PFSK-1 (cell line): ENCODE measurements at regions not wholly inside any gene's neighbourhood (a gene's known extent, or its start where the extent isn't known, plus 50 kb on each side); places are given as distances from the start of the nearest gene placed in this dataset.

ENCODE experiments used
- FOXP2 ChIP-seq: optimal IDR thresholded peaks from 2 replicates; pipeline ENCODE3; 2011; ENCODE audit warnings: borderline replicate concordance, control low read depth, inconsistent platforms; ENCODE audit not compliant: insufficient read depth; ENCODE audit errors: extremely low read length, extremely low read depth
- POLR2AphosphoS5 ChIP-seq: IDR thresholded peaks from 2 replicates; pipeline ENCODE4 v1.6.1; 2012; ENCODE audit warnings: low read depth, mild to moderate bottlenecking, control low read depth, low read length, moderate library complexity
- REST ChIP-seq, 2 experiments: IDR thresholded peaks; 2 replicates each; pipeline versions ENCODE4 v1.6.1 to v1.8.0; 2011 to 2012; ENCODE audit warnings: low read depth in 2 of 2, low read length in 2 of 2, control low read depth in 1 of 2, inconsistent platforms in 1 of 2, mild to moderate bottlenecking in 1 of 2, moderate library complexity in 1 of 2; ENCODE audit not compliant: insufficient read depth in 1 of 2
- SIN3A ChIP-seq: IDR thresholded peaks from 2 replicates; pipeline ENCODE4 v1.6.1; 2012; ENCODE audit warnings: mild to moderate bottlenecking, low read length, moderate library complexity, borderline replicate concordance; ENCODE audit not compliant: insufficient read depth
- TAF1 ChIP-seq: IDR thresholded peaks from 2 replicates; pipeline ENCODE4 v1.6.1; 2012; ENCODE audit warnings: low read length, control low read depth, borderline replicate concordance; ENCODE audit not compliant: insufficient read depth

- TF ChIP-seq SIN3A: no peak
- no peak for TF ChIP-seq FOXP2
- no peak for TF ChIP-seq REST (IDR thresholded peaks at IDR 0.05; ENCODE audit: insufficient read depth in 1 of 2, low read depth in 2 of 2, low read length in 2 of 2)
- TF ChIP-seq POLR2AphosphoS5: no peak
- no peak for TF ChIP-seq TAF1
Measured at GRCh38 chr3:31341130-31341529, 191.6 kb upstream of the STT3B start.

- no peak for TF ChIP-seq POLR2AphosphoS5
- no peak for TF ChIP-seq FOXP2
- no peak for TF ChIP-seq SIN3A
- no peak for TF ChIP-seq REST (IDR thresholded peaks at IDR 0.05; ENCODE audit: insufficient read depth in 1 of 2, low read depth in 2 of 2, low read length in 2 of 2)
- TF ChIP-seq TAF1: no peak
Measured at GRCh38 chr3:31343075-31343474, 189.7 kb upstream of the STT3B start.

GRCh38 chr3:31345581-31345980 is 187.1 kb upstream of the STT3B start:
- no peak for TF ChIP-seq SIN3A
- no peak for TF ChIP-seq FOXP2
- no peak for TF ChIP-seq POLR2AphosphoS5
- TF ChIP-seq REST (IDR thresholded peaks at IDR 0.05; ENCODE audit: insufficient read depth in 1 of 2, low read depth in 2 of 2, low read length in 2 of 2): no peak
- TF ChIP-seq TAF1: no peak

GRCh38 chr3:31346542-31346979 is 186.2 kb upstream of the STT3B start:
- TF ChIP-seq FOXP2 (no peak), REST (IDR thresholded peaks at IDR 0.05; ENCODE audit: insufficient read depth in 1 of 2, low read depth in 2 of 2, low read length in 2 of 2) (no peak), POLR2AphosphoS5 (no peak), TAF1 (no peak), SIN3A (no peak)
